Heart left ventricle (tissue), 16 donors: ENCODE measurements at regions not wholly inside any gene's neighbourhood (a gene's known extent, or its start where the extent isn't known, plus 50 kb on each side); places are given as distances from the start of the nearest gene placed in this dataset.
A peak's percentile ranks its signal among the peaks of the same experiment; 100 is the strongest.
"Not testable (repeated sequence)": the region's sequence is repeated elsewhere in the genome, so short reads cannot be mapped to it uniquely, and the experiment has no call there.

Experiments
- ATAC-seq, 4 donors: fragments of 200-7000 bp; cut with Tn5 transposase; one replicate each; pipeline ENCODE4 v1.9.1; 2020 to 2022; ENCODE audit warnings: moderate library complexity in 4 of 4, mild to moderate bottlenecking in 3 of 4, moderate number of reproducible peaks in 1 of 4
- DNase-seq, 5 donors: peaks; one replicate each; pipeline ENCODE4 v3.0.0-alpha.2; 2020
- H3K27ac ChIP-seq, 12 donors: fragments of 200-600 bp; sonication (generic) in 4 of 12; one replicate each; pipeline versions ENCODE4 v1.5.0 to v1.8.0; 2016 to 2022; ENCODE audit warnings: mild to moderate bottlenecking in 2 of 12
- H3K27me3 ChIP-seq, 9 donors: fragments of 200-600 bp; sonication (generic) in 2 of 9; one replicate each; pipeline versions ENCODE4 v1.5.1 to v1.8.0; 2016 to 2022; ENCODE audit warnings: mild to moderate bottlenecking in 3 of 9
- H3K36me3 ChIP-seq, 9 donors: fragments of 200-600 bp; sonication (generic) in 2 of 9; one replicate each; pipeline versions ENCODE4 v1.5.0 to v1.8.0; 2018 to 2022; ENCODE audit warnings: mild to moderate bottlenecking in 2 of 9
- H3K4me1 ChIP-seq, 12 donors: fragments of 200-600 bp; sonication (generic) in 4 of 12; one replicate each; pipeline versions ENCODE4 v1.5.0 to v1.8.0; 2016 to 2022; ENCODE audit warnings: mild to moderate bottlenecking in 3 of 12
- H3K4me3 ChIP-seq, 12 donors: fragments of 200-600 bp; sonication (generic) in 4 of 12; one replicate each; pipeline versions ENCODE4 v1.5.0 to v1.8.0; 2017 to 2022; ENCODE audit warnings: mild to moderate bottlenecking in 9 of 12, moderate library complexity in 4 of 12
- H3K9me3 ChIP-seq, 12 donors: fragments of 200-600 bp; sonication (generic) in 4 of 12; one replicate each; pipeline versions ENCODE4 v1.5.0 to v1.8.0; 2016 to 2022; ENCODE audit warnings: mild to moderate bottlenecking in 1 of 12
- CTCF ChIP-seq, 12 donors: fragments of 200-600 bp; sonication (generic) in 4 of 12; IDR thresholded peaks; one replicate each; pipeline versions ENCODE4 v1.5.0 to v1.8.0; 2018 to 2022; ENCODE audit warnings: antibody characterized with exemption in 12 of 12, mild to moderate bottlenecking in 5 of 12
- POLR2A ChIP-seq, 2 donors: fragments of 450-650 bp; IDR thresholded peaks; one replicate each; pipeline ENCODE4 v1.6.1; 2017; ENCODE audit warnings: antibody characterized with exemption in 2 of 2, mild to moderate bottlenecking in 2 of 2, moderate library complexity in 2 of 2
- WGBS, 4 donors: extraction: QIAGEN DNeasy Blood & Tissue Kit in 2 of 4; methylation state at CpG; one replicate each; pipeline versions ENCODE4 v1.1.5 to v1.1.7; 2013 to 2018; 5-methylcytosine and 5-hydroxymethylcytosine counted together
- intact Hi-C, 10 donors: fragments of 100-400 bp; cut with DNase I; formaldehyde crosslinking; loops; one replicate each; pipeline versions ENCODE4 v1.11.1 to v1.14.2; 2022
- donor health status: ischemic (EF 13 %, LVEDD 7.1; RV severe dilation, severe dysfunction).
- donor health status: healthy with polysubstance abuse.
- donor health status: DM: no; HTN: yes; CAD: no.
- donor health status: DM: no; HTN: no; CAD: no.
- donor health status: ischemic (EF 25% LVEDD 6.9; RV normal size, moderate dysfunction).
- donor health status: ischemic (EF 25% LVEDD 5.7; RV mildly dilated, moderate dysfunction).
- donor health status: healthy.
- donor health status: DM: yes; HTN: yes; CAD: no.
- donor health status: ischemic (EF 35%, LVEDD 5.7; RV mildly dilated, moderate dysfunction).
- donor health status: nonischemic (EF 11% LVEDD 7.7; RV severe dilation, severe dysfunction).
- donor health status: DM: yes; HTN: yes; CAD: no.
- donor health status: PGD.
- donor health status: ischemic (EF 29% LVEDD 5.4; RV normal size, mild dysfunction).
- donor health status: nonischemic (EF 23%, LVEDD 6.1; RV moderate dilation, normal function).

- WGBS, 4 donors: 19 to 43% (median 32%) methylated on average over 1 of the region's 1 CpG
- ATAC-seq (no peak), DNase-seq (no peak)
- no peak overlapping the region for H3K27ac ChIP-seq
- no peak overlapping the region for H3K4me3 ChIP-seq
- H3K4me1 ChIP-seq: no peaks in the 10 kb centered on the region
- no peaks in the 10 kb centered on the region for H3K9me3 ChIP-seq
- no peaks in the 10 kb centered on the region for H3K36me3 ChIP-seq
- no peaks in the 10 kb centered on the region for H3K27me3 ChIP-seq
- intact Hi-C loops: no loop called here
- TF ChIP-seq POLR2A (IDR thresholded peaks at IDR 0.05) (no peak), CTCF (IDR thresholded peaks at IDR 0.05) (no peak)
These were observed 117.4 kb upstream of the CES5A start for GRCh38 chr16:55992551-55992950.

- TF ChIP-seq POLR2A (IDR thresholded peaks at IDR 0.05): no peak
- TF ChIP-seq CTCF (IDR thresholded peaks at IDR 0.05): no peak
- Histone ChIP-seq H3K36me3 (no peaks in the 10 kb centered on the region), H3K27ac (no peak overlapping the region), H3K27me3 (no peaks in the 10 kb centered on the region), H3K4me1 (no peaks in the 10 kb centered on the region), H3K9me3 (no peaks in the 10 kb centered on the region), H3K4me3 (no peak overlapping the region)
- WGBS, 4 donors: 41 to 65% (median 58%) methylated on average over 2 of the region's 2 CpGs
- intact Hi-C loops: no loop called here
- no peak for ATAC-seq
- DNase-seq: no peak
These were observed 116.7 kb upstream of the CES5A start for GRCh38 chr16:55991843-55992242.

GRCh38 chr16:55989569-55989907, 114.4 kb upstream of the CES5A start:
- Histone ChIP-seq H3K27ac (no peak overlapping the region), H3K9me3 (no peaks in the 10 kb centered on the region), H3K27me3 (no peaks in the 10 kb centered on the region), H3K4me3 (no peak overlapping the region), H3K4me1 (no peaks in the 10 kb centered on the region), H3K36me3 (no peaks in the 10 kb centered on the region)
- intact Hi-C loops: no loop called here
- 93 to 95% (median 94%) methylated on average over 12 to 18 of the region's 18 CpGs for WGBS, 4 donors
- ATAC-seq (no peak), DNase-seq (no peak)
- TF ChIP-seq POLR2A (IDR thresholded peaks at IDR 0.05): no peak
- no peak for TF ChIP-seq CTCF (IDR thresholded peaks at IDR 0.05)

- intact Hi-C loops: not testable (repeated sequence)
These were observed 113.8 kb upstream of the CES5A start for GRCh38 chr16:55988850-55989568.

GRCh38 chr16:55988013-55988412, 112.8 kb upstream of the CES5A start:
- WGBS, 4 donors: 84 to 93% (median 92%) methylated on average over 1 of the region's 1 CpG

More at GRCh38 chr16:55988850-55989568, 113.8 kb upstream of the CES5A start:
- WGBS, 4 donors: 93 to 95% (median 93%) methylated on average over 21 to 48 of the region's 48 CpGs
- H3K4me1 ChIP-seq, H3K27ac ChIP-seq, H3K36me3 ChIP-seq, H3K4me3 ChIP-seq, ATAC-seq, H3K9me3 ChIP-seq, H3K27me3 ChIP-seq: not testable (repeated sequence)
- peak in 1 of 5 donors; percentile 58 for DNase-seq

More at GRCh38 chr16:55988013-55988412, 112.8 kb upstream of the CES5A start:
- intact Hi-C loops: no loop called here
- ATAC-seq (no peak), DNase-seq (no peak)
- Histone ChIP-seq H3K27me3 (no peaks in the 10 kb centered on the region), H3K4me1 (no peaks in the 10 kb centered on the region), H3K4me3 (no peak overlapping the region), H3K36me3 (no peaks in the 10 kb centered on the region), H3K27ac (no peak overlapping the region), H3K9me3 (no peaks in the 10 kb centered on the region)
- TF ChIP-seq POLR2A (IDR thresholded peaks at IDR 0.05): no peak
